Liver (tissue), 8 donors: ENCODE measurements at regions not wholly inside any gene's neighbourhood (a gene's known extent, or its start where the extent isn't known, plus 50 kb on each side); places are given as distances from the start of the nearest gene placed in this dataset.

Source experiments
- DNase-seq: peaks from one replicate; pipeline ENCODE4 v3.0.0-alpha.2; 2017; ENCODE audit warnings: low spot score
- H3K27ac ChIP-seq, 2 donors: one replicate each; pipeline ENCODE4 v1.7.0; 2013; ENCODE audit warnings: inconsistent platforms in 2 of 2, low read length in 2 of 2, control low read depth in 1 of 2, low read depth in 1 of 2, mild to moderate bottlenecking in 1 of 2
- H3K27me3 ChIP-seq, 4 donors: one replicate each; pipeline versions ENCODE4 v1.6.1 to v1.7.0; 2013; ENCODE audit warnings: low read length in 3 of 4, inconsistent platforms in 1 of 4, mild to moderate bottlenecking in 1 of 4, moderate library complexity in 1 of 4; ENCODE audit not compliant: control insufficient read depth in 4 of 4, insufficient read depth in 4 of 4
- H3K36me3 ChIP-seq, 4 donors: one replicate each; pipeline versions ENCODE4 v1.6.1 to v1.7.0; 2013; ENCODE audit warnings: low read length in 3 of 4, mild to moderate bottlenecking in 3 of 4, low read depth in 1 of 4, moderate library complexity in 1 of 4; ENCODE audit not compliant: control insufficient read depth in 4 of 4, insufficient read depth in 3 of 4
- H3K4me1 ChIP-seq, 4 donors: one replicate each; pipeline versions ENCODE4 v1.6.1 to v1.7.0; 2013; ENCODE audit warnings: low read length in 3 of 4, mild to moderate bottlenecking in 3 of 4, moderate library complexity in 1 of 4; ENCODE audit not compliant: control insufficient read depth in 4 of 4, insufficient read depth in 4 of 4
- H3K4me3 ChIP-seq, 3 donors: one replicate each; pipeline versions ENCODE4 v1.6.1 to v1.7.0; 2013; ENCODE audit warnings: low read length in 3 of 3, control low read depth in 1 of 3, low read depth in 1 of 3, mild to moderate bottlenecking in 1 of 3
- H3K9ac ChIP-seq, 2 donors: one replicate each; pipeline ENCODE4 v1.7.0; 2013; ENCODE audit warnings: low read length in 2 of 2, mild to moderate bottlenecking in 2 of 2, moderate library complexity in 2 of 2, control low read depth in 1 of 2, low read depth in 1 of 2
- H3K9me3 ChIP-seq, 4 donors: one replicate each; pipeline versions ENCODE4 v1.6.1 to v1.7.0; 2013; ENCODE audit warnings: low read length in 3 of 4; ENCODE audit not compliant: control insufficient read depth in 4 of 4
- ATF3 ChIP-seq: IDR thresholded peaks from 2 replicates; pipeline ENCODE4 v1.6.1; 2016; ENCODE audit warnings: antibody characterized with exemption
- CTCF ChIP-seq: fragments of 150-350 bp; IDR thresholded peaks from 2 replicates; pipeline ENCODE4 v1.5.1; 2017; ENCODE audit warnings: improper control_type of control experiment, low read depth, low read length; ENCODE audit not compliant: missing input control
- EGR1 ChIP-seq, 2 donors: IDR thresholded peaks; 2 replicates each; pipeline ENCODE4 v1.6.1; 2016 to 2018; ENCODE audit warnings: antibody characterized with exemption in 2 of 2, low read depth in 2 of 2
- FOXA1 ChIP-seq: IDR thresholded peaks from 2 replicates; pipeline ENCODE4 v1.6.1; 2016; ENCODE audit warnings: antibody characterized with exemption
- FOXA2 ChIP-seq: IDR thresholded peaks from 2 replicates; pipeline ENCODE4 v1.6.1; 2016; ENCODE audit warnings: antibody characterized with exemption
- HNF4A ChIP-seq, 2 donors: conservative IDR thresholded peaks; 2 replicates each; pipeline ENCODE4 v1.6.1; 2016; ENCODE audit warnings: antibody characterized with exemption in 2 of 2, mild to moderate bottlenecking in 2 of 2
- HNF4G ChIP-seq: IDR thresholded peaks from 2 replicates; pipeline ENCODE4 v1.6.1; 2016; ENCODE audit warnings: antibody characterized with exemption
- MAX ChIP-seq: IDR thresholded peaks from 2 replicates; pipeline ENCODE4 v1.6.1; 2016; ENCODE audit warnings: antibody characterized with exemption
- NR2F2 ChIP-seq: IDR thresholded peaks from 2 replicates; pipeline ENCODE4 v1.6.1; 2016; ENCODE audit warnings: antibody characterized with exemption
- RAD21 ChIP-seq, 2 donors: IDR thresholded peaks; 2 replicates each; pipeline ENCODE4 v1.6.1; 2016; ENCODE audit warnings: antibody characterized with exemption in 2 of 2, mild to moderate bottlenecking in 2 of 2
- RXRA ChIP-seq, 2 donors: IDR thresholded peaks; 2 replicates each; pipeline ENCODE4 v1.6.1; 2017 to 2018; ENCODE audit warnings: antibody characterized with exemption in 2 of 2, mild to moderate bottlenecking in 1 of 2
- TAF1 ChIP-seq: conservative IDR thresholded peaks from 2 replicates; pipeline ENCODE4 v1.6.1; 2016; ENCODE audit warnings: antibody characterized with exemption, mild to moderate bottlenecking
- YY1 ChIP-seq: IDR thresholded peaks from 2 replicates; pipeline ENCODE4 v1.6.1; 2016; ENCODE audit warnings: antibody characterized with exemption, mild to moderate bottlenecking
- ZBTB33 ChIP-seq: IDR thresholded peaks from 2 replicates; pipeline ENCODE4 v1.6.1; 2016; ENCODE audit warnings: antibody characterized with exemption
- WGBS: extraction: QIAGEN DNeasy Blood & Tissue Kit; methylation state at CpG from one replicate; pipeline ENCODE4 v1.1.7; 2013; 5-methylcytosine and 5-hydroxymethylcytosine counted together
- donor health status: healthy.
- donor health status: healthy.
- donor health status: healthy.
- donor health status: healthy.
- donor health status: healthy.

GRCh38 chr10:33454554-33454953 lies 120.1 kb upstream of the NRP1 start:
- no peak for DNase-seq
- Histone ChIP-seq H3K27ac (no peak overlapping the region), H3K9ac (no peak overlapping the region), H3K27me3 (no peaks in the 10 kb centered on the region), H3K4me3 (no peak overlapping the region), H3K4me1 (no peaks in the 10 kb centered on the region), H3K9me3 (peaks cover 0 to 2% (median 0%) of the 10 kb centered on the region in 4 donors), H3K36me3 (no peaks in the 10 kb centered on the region)
- no peak for TF ChIP-seq MAX
- no peak for TF ChIP-seq CTCF
- WGBS, result 89% methylated on average over 2 of the region's 2 CpGs

GRCh38 chr10:33453081-33454025 lies 118.9 kb upstream of the NRP1 start:
- TF ChIP-seq MAX (no peak), FOXA1 (no peak), RXRA (IDR thresholded peaks at IDR 0.05) (no peak), CTCF (no peak)
- DNase-seq, result no peak
- Histone ChIP-seq H3K4me3 (no peak overlapping the region), H3K9me3 (peaks cover 0 to 2% (median 0%) of the 10 kb centered on the region in 4 donors), H3K9ac (no peak overlapping the region), H3K36me3 (no peaks in the 10 kb centered on the region), H3K27ac (no peak overlapping the region), H3K27me3 (no peaks in the 10 kb centered on the region), H3K4me1 (no peaks in the 10 kb centered on the region)
- WGBS, result 89% methylated on average over 9 of the region's 9 CpGs

DNA sequence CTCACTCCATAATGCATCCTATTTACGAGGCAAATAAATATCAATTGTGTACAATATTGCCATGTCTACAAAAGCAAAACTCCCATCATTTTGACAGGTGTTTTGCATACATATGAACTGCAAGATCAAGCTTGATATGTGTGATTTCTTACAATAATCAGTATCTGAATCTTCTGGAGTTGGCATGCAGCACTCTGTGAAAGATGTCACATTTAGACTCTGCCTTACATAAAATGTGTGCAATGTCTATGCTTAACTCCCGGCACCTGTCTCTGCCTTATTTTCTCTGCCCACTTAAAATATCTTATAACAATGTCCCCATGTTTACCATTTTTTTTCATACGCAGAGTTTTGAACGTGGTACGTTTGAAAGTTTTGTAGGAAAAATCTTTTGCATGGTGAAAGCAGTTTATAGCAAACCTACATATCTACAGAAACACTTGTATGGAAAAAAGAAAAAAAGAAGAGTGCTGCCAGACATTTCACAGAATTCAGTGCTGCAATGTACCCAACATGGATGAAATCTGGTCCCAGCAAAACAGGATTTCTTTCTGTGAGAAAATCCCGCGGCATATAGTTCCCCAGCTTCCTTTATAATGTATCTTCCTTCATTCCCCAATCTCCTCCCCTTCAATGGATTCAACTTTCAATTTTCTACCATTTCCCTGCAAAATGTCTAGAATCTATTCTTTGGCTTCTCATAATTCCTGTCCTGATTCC lies 114.1 kb upstream of the NRP1 start:
- 93% methylated on average over 7 of the region's 7 CpGs for WGBS
- Histone ChIP-seq H3K4me1 (no peaks in the 10 kb centered on the region), H3K9ac (no peak overlapping the region), H3K27me3 (no peaks in the 10 kb centered on the region), H3K36me3 (no peaks in the 10 kb centered on the region), H3K27ac (no peak overlapping the region), H3K9me3 (peaks cover 0 to 2% (median 0%) of the 10 kb centered on the region in 4 donors), H3K4me3 (no peak overlapping the region)
- DNase-seq, result no peak
- no peak for TF ChIP-seq YY1
- TF ChIP-seq ZBTB33, result no peak
- TF ChIP-seq HNF4G, result no peak
- no peak for TF ChIP-seq FOXA1
- TF ChIP-seq ATF3, result no peak
- no peak for TF ChIP-seq NR2F2
- TF ChIP-seq HNF4A (conservative IDR thresholded peaks at IDR 0.05), result no peak
- no peak for TF ChIP-seq MAX
- TF ChIP-seq CTCF, result no peak
- TF ChIP-seq EGR1 (IDR thresholded peaks at IDR 0.05; ENCODE audit: low read depth in 2 of 2), result no peak
- TF ChIP-seq FOXA2, result no peak
- TF ChIP-seq RXRA (IDR thresholded peaks at IDR 0.05), result no peak
- TF ChIP-seq TAF1, result no peak
- TF ChIP-seq RAD21 (IDR thresholded peaks at IDR 0.05), result no peak
